HUES64 (cell line): ENCODE measurements at regions not wholly inside any gene's neighbourhood (a gene's known extent, or its start where the extent isn't known, plus 50 kb on each side); places are given as distances from the start of the nearest gene placed in this dataset.

ENCODE experiments used
- H3K27ac ChIP-seq: 2 replicates; pipeline ENCODE4 v1.7.0; 2013; ENCODE audit warnings: low read depth, low read length, inconsistent platforms
- H3K27me3 ChIP-seq: 2 replicates; pipeline ENCODE4 v1.6.1; 2013; ENCODE audit warnings: mild to moderate bottlenecking, low read length; ENCODE audit not compliant: insufficient read depth
- H3K36me3 ChIP-seq: 2 replicates; pipeline ENCODE4 v1.6.1; 2013; ENCODE audit warnings: mild to moderate bottlenecking, low read length; ENCODE audit not compliant: insufficient read depth
- H3K4me1 ChIP-seq: 2 replicates; pipeline ENCODE4 v1.6.1; 2013; ENCODE audit warnings: mild to moderate bottlenecking, low read length, moderate library complexity; ENCODE audit not compliant: insufficient read depth
- H3K4me3 ChIP-seq: 2 replicates; pipeline ENCODE4 v1.5.1; 2013; ENCODE audit warnings: mild to moderate bottlenecking, low read length, moderate library complexity
- H3K9ac ChIP-seq: 2 replicates; pipeline ENCODE4 v1.6.1; 2013; ENCODE audit warnings: mild to moderate bottlenecking, low read depth, low read length
- H3K9me3 ChIP-seq: 2 replicates; pipeline ENCODE4 v1.6.1; 2013; ENCODE audit warnings: low read depth, low read length; ENCODE audit not compliant: insufficient read depth
- WGBS: fragments of 150-250, 120-280 bp; methylation state at CpG from one replicate; pipeline ENCODE4 v1.1.7; 2013; ENCODE audit warnings: missing lambda C conversion rate; 5-methylcytosine and 5-hydroxymethylcytosine counted together

DNA sequence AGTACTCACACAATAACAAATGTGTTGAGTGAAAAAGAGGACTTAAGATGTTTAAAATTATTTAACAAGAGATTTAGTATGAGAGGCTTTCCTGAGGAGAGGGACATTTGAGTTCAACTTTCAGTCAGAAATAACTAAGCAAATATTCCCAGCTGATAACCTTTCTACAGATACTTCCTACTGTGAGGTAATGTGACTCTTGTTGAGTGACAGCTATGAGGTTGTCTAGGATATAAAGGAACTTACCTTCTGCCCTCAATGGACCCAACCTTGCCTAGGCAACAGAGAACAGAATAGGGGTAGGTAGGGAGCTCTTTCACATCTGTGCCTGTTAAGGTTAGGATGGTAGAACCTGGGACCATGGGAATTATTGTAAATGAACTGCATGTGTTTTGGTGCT lies 54.7 kb downstream of the GLUD2 start:
- Histone ChIP-seq H3K27me3 (no peaks in the 10 kb centered on the region), H3K9me3 (no peaks in the 10 kb centered on the region), H3K9ac (no peak overlapping the region), H3K36me3 (no peaks in the 10 kb centered on the region), H3K4me1 (no peaks in the 10 kb centered on the region), H3K4me3 (no peak overlapping the region), H3K27ac (no peak overlapping the region)

DNA sequence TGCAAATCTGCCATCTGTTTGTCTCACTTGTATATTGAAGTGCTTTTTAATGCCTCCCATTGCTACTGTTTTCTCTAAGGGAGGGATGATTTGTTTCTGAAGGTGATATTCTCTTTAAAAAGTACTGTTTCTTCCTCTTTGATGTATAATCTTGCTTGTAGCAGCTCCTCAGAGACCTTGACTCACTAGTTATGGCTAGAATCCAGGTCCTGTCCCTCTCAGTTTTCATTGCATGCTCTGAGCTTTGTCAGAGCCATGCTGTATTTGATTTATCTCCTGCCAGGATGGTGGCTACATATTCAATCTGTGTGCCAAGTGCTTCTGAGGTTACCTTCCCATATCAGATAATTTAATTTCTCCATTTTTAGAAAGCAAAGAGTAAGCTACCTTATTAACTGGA lies 56.0 kb downstream of the GLUD2 start:
- Histone ChIP-seq H3K9me3 (no peaks in the 10 kb centered on the region), H3K4me3 (no peak overlapping the region), H3K4me1 (no peaks in the 10 kb centered on the region), H3K9ac (no peak overlapping the region), H3K27ac (no peak overlapping the region), H3K36me3 (no peaks in the 10 kb centered on the region), H3K27me3 (no peaks in the 10 kb centered on the region)

DNA sequence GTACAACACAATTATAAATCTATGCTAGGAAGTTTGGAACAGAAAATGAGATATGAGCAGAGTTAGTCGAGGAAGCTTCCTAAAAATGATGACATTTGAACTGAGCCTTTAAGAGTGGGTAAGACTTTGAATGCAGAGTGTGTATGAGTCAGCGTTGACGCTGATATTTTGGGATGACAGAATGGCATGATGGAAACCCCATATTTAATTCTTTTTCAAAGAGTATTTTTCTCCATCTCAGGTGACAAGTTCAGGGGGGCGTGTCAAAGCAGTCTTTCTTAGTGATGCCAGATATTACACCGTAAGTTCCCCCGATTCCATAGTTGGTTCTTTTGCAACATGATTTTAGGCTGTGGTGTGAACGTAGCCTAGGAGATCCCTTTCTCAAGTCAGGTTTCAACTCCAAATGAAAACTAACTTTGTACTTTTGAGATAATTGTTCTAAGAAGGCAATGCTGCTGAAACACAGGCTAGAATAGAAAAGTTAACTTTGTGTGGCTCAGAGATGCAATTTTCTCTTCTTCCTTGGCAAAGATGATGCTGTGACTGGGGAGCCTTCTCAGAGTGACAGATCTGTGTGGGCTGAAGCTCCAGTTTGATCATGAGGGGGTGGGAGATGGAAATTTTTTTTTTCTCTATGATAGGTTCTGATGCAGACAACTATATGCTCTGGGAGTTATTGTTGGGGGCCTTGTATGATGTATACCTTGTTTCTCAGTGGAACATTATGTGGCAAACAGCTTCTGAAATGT lies 59.2 kb downstream of the GLUD2 start:
- 0 out of 2 replicates have a peak, but pooled peaks cover 3% of the 10 kb centered on the region for H3K9me3 ChIP-seq
- H3K4me3 ChIP-seq: no peak overlapping the region
- no peaks in the 10 kb centered on the region for H3K36me3 ChIP-seq
- H3K4me1 ChIP-seq: no peaks in the 10 kb centered on the region
- H3K9ac ChIP-seq: no peak overlapping the region
- H3K27ac ChIP-seq: no peak overlapping the region
- 98% methylated on average over 6 of the region's 7 CpGs for WGBS
- no peaks in the 10 kb centered on the region for H3K27me3 ChIP-seq

DNA sequence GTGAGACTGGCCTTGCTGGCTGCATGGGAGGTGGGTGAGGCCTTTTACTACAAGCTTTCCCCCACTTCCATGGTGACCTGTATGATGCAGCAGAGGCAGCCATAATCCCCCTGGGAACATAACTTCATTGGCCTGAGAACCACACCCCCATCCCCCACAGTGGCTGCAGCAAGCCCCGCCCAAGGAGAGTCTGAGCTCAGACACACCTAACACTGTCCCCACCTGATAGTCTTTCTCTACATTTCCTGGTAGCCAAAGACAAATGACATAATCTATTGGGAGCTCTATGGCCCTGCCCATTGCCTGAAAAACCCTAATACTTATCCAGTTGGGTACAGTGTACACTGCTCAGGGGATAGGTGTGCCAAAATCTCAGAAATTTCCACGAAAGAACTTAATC lies 62.6 kb downstream of the GLUD2 start:
- no peaks in the 10 kb centered on the region for H3K27me3 ChIP-seq
- no peak overlapping the region for H3K9ac ChIP-seq
- no peak overlapping the region for H3K27ac ChIP-seq
- 64% methylated on average over 2 of the region's 2 CpGs for WGBS
- no peak overlapping the region for H3K4me3 ChIP-seq
- H3K9me3 ChIP-seq: 0 out of 2 replicates have a peak, but pooled peaks cover 3% of the 10 kb centered on the region
- no peaks in the 10 kb centered on the region for H3K36me3 ChIP-seq
- H3K4me1 ChIP-seq: no peaks in the 10 kb centered on the region

DNA sequence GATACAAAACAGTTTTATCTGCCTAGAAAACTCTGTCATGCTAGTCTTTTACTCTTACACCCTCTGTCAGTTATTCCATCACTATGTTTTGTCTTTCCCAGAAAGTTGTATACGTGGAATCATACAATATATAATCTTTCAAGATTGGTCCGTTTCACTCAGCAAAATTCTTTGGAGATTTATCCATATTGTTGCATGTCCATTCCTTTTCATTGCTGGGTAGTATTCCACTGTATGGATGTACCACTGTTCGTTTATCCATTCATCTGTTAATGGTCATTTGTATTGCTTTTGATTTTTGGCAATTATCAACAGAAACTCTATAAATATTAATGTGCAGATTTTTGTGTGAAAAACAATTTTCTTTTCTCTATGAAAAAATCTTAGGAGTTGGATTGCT lies 63.1 kb downstream of the GLUD2 start:
- 100% methylated on average over 2 of the region's 3 CpGs for WGBS
- H3K4me1 ChIP-seq: no peaks in the 10 kb centered on the region

DNA sequence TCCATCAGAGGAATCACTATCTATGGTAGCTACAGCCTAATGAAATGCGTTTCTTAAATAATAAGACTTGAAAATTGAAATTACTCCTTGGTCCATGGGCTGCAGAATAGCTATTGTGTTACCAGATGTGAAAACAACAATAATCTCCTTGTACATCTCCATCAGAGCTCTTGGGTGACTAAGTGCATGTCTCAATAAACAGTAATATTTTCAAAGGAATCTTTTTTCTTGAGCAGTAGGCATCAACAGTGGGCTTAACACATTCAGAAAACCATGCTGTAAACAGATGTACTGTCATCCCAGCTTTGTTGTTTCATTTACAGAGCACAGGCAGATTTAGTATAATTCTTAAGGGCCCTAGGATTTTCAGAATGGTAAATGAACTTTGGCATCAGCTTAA lies 67.3 kb downstream of the GLUD2 start:
- no CpG with 5 or more reads among the region's 1 CpG for WGBS

More for the DNA sequence above, 63.1 kb downstream of the GLUD2 start:
- Histone ChIP-seq H3K4me3 (no peak overlapping the region), H3K9ac (no peak overlapping the region), H3K27ac (no peak overlapping the region), H3K9me3 (0 out of 2 replicates have a peak, but pooled peaks cover 3% of the 10 kb centered on the region), H3K36me3 (no peaks in the 10 kb centered on the region), H3K27me3 (no peaks in the 10 kb centered on the region)

DNA sequence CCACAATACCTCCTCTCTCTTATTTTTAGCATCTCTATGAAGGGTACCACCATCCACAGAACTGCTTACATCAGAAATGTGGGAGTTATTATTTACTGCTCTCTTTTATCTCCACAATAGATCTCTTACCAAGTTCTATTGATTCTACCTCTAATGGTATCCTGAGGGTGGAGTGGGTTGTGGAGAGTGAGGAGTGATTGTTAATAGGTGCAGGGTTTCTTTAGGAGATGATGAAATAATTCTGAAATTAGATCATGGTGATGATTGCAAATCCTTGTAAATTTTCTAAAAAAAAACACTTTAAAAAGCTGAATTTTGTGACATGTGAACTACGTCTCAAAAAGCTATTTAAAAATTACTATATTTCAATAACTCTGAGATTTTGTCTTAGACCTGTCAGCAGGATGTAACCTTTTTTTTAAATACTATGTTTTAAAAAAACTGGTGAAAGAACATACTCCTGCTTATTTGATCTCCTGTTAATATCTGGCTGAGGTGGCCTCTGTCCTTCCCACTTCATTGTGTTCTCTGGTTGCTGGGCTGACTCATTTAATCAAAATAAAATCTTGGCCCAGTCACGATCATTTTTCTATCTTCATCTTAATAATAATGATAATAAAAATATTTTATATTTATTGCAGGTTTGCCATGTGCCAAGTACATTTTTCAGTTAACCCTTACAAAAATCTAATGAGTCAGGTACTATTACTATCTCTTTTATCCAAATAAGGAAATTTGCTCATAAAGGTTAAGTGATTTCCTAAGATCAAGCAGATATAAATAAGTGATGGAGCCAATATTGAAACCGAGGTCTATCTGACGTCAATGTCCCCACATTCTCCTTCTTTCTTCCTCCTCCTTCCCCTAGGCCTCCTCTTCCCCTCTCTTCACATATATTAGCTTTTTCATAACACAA lies 73.5 kb downstream of the GLUD2 start:
- H3K36me3 ChIP-seq: no peaks in the 10 kb centered on the region
- H3K4me3 ChIP-seq: no peak overlapping the region
- H3K27me3 ChIP-seq: no peaks in the 10 kb centered on the region
- H3K4me1 ChIP-seq: no peaks in the 10 kb centered on the region
- H3K9me3 ChIP-seq: no peaks in the 10 kb centered on the region
- H3K9ac ChIP-seq: no peak overlapping the region
- WGBS: 96% methylated on average over 2 of the region's 4 CpGs
- H3K27ac ChIP-seq: no peak overlapping the region

More for the DNA sequence above, 67.3 kb downstream of the GLUD2 start:
- Histone ChIP-seq H3K9me3 (0 out of 2 replicates have a peak, but pooled peaks cover 3% of the 10 kb centered on the region), H3K27ac (no peak overlapping the region), H3K9ac (no peak overlapping the region), H3K4me1 (no peaks in the 10 kb centered on the region), H3K36me3 (no peaks in the 10 kb centered on the region), H3K27me3 (no peaks in the 10 kb centered on the region), H3K4me3 (no peak overlapping the region)

DNA sequence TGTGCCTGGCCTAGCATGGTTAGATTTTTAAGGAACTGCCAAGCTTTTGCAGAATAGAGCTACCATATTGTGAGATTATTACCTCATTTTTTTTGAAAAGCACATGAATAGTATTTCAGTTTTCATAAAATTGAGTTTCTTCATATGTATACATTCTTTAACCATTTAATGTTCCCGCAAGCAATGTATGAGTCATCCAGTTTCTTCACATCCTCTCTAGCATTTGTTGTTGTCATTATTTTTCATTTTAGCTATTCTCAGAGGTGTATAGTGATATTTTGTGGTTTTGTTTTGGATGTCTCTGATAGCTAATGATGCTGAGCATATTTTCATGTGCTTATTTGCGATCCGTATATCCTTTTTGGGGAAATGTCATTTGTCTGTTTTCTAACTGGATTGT lies 74.9 kb downstream of the GLUD2 start:
- no peaks in the 10 kb centered on the region for H3K4me1 ChIP-seq
- 94% methylated on average over 2 of the region's 3 CpGs for WGBS
- no peaks in the 10 kb centered on the region for H3K9me3 ChIP-seq
- H3K27ac ChIP-seq: no peak overlapping the region
- H3K4me3 ChIP-seq: no peak overlapping the region
- no peaks in the 10 kb centered on the region for H3K27me3 ChIP-seq
- H3K36me3 ChIP-seq: no peaks in the 10 kb centered on the region
- no peak overlapping the region for H3K9ac ChIP-seq

DNA sequence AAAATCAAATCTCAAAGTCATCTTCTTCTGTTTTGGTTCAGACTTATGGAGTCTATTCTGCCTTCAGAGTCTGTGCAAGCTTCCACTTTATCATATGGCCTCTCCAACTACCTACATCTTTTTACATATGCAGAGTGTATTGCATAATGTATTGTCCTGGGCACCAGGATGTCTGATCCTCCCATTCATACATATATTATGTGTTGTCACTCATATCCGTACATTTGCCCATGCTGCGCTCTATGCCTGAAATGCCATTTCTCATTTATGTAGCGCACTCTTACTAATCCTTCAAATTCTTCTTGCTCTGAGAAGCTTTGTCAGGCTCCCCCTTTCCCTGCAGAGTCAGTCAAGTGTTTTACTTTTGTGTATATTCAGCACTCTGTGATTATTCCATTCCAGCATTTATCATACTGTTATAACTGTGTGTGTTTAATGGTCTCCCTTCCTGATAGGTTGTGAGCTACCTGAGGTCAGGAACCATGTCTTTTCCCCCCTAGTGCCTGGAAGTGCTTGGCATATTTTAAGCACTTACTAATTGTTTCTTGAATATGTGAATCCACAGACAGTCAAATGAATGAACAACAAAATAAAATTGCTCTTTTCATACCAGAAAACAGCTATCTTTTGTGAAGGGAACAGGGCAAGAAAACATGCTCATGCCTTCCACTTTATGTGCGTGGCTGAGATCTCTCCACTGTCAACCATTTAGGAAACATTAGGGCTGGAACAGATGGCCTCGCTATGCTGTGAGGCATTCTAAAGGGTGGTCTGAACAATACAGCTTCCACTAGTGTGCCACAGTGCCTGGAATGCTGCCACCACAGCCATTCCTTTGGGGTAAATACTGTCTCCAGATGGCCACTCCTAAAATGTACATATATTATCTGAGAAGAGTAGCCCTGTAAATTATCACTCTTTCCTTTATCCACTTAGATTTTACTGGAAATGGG lies 81.8 kb downstream of the GLUD2 start:
- Histone ChIP-seq H3K9ac (no peak overlapping the region), H3K9me3 (no peaks in the 10 kb centered on the region), H3K4me3 (no peak overlapping the region), H3K4me1 (no peaks in the 10 kb centered on the region), H3K27ac (no peak overlapping the region), H3K36me3 (no peaks in the 10 kb centered on the region), H3K27me3 (no peaks in the 10 kb centered on the region)
- WGBS: 94% methylated on average over 5 of the region's 5 CpGs

DNA sequence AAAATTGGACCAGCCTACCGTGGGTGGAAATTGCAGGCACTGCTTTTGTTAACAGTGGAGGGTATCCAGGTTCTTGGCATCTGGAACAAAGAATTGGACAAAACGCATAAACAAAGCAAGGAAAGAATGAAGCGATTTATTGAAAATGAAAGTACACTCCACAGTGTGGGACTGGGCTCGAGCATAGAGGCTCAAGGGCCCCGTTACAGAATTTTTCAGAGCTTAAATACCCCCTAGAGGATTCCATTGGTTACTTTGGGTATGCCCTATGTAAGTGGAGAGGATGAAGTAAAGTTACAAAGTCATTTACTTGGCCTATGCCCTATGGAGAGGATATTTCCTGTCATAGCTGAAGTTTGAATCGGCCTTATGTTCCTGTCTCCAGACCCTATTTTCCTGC lies 85.3 kb downstream of the GLUD2 start:
- Histone ChIP-seq H3K4me1 (no peaks in the 10 kb centered on the region), H3K4me3 (no peak overlapping the region), H3K9me3 (no peaks in the 10 kb centered on the region), H3K27me3 (no peaks in the 10 kb centered on the region), H3K36me3 (no peaks in the 10 kb centered on the region), H3K27ac (no peak overlapping the region), H3K9ac (no peak overlapping the region)
- 90% methylated on average over 6 of the region's 6 CpGs for WGBS
